Thyroid gland (tissue), 4 donors: ENCODE measurements at regions not wholly inside any gene's neighbourhood (a gene's known extent, or its start where the extent isn't known, plus 50 kb on each side); places are given as distances from the start of the nearest gene placed in this dataset.

Experiments used
- DNase-seq, 2 donors: peaks; one replicate each; pipeline ENCODE4 v3.0.0-alpha.2; 2019
- H3K27ac ChIP-seq, 3 donors: fragments of 200-600 bp; sonication (generic); 1 replicate in 2 of 3; 2 replicates in 1 of 3; pipeline ENCODE4 v1.5.1; 2016 to 2019; ENCODE audit warnings: mild to moderate bottlenecking in 1 of 3, moderate library complexity in 1 of 3
- H3K27me3 ChIP-seq: fragments of 200-600 bp; sonication (generic); one replicate; pipeline ENCODE4 v1.5.1; 2019
- H3K36me3 ChIP-seq, 2 donors: fragments of 200-600 bp; sonication (generic); one replicate each; pipeline ENCODE4 v1.5.1; 2016 to 2019
- H3K4me1 ChIP-seq, 2 donors: fragments of 200-600 bp; sonication (generic); one replicate each; pipeline ENCODE4 v1.5.1; 2017 to 2019
- H3K4me3 ChIP-seq, 3 donors: fragments of 200-600 bp; sonication (generic); replicated peaks in 1 of 3; 1 replicate in 2 of 3; 2 replicates in 1 of 3; pipeline ENCODE4 v1.5.1; 2016; ENCODE audit warnings: mild to moderate bottlenecking in 1 of 3
- H3K9me3 ChIP-seq: fragments of 200-600 bp; sonication (generic); one replicate; pipeline ENCODE4 v1.5.1; 2017
- CTCF ChIP-seq, 6 experiments: fragments of 200-600 bp in 3 of 6; fragments of 450-650 bp in 3 of 6; sonication (generic) in 3 of 6; IDR thresholded peaks; one replicate each; pipeline ENCODE4 v1.5.1; 2016 to 2019; ENCODE audit warnings: antibody characterized with exemption in 6 of 6, mild to moderate bottlenecking in 2 of 6, inconsistent platforms in 1 of 6, moderate library complexity in 1 of 6
- POLR2A ChIP-seq, 2 donors: fragments of 450-650 bp; IDR thresholded peaks; one replicate each; pipeline ENCODE4 v1.6.1; 2017; ENCODE audit warnings: antibody characterized with exemption in 2 of 2, mild to moderate bottlenecking in 2 of 2, moderate library complexity in 1 of 2
- WGBS, 2 donors: methylation state at CpG; one replicate each; pipeline ENCODE4 v1.1.5; 2017; 5-methylcytosine and 5-hydroxymethylcytosine counted together
- intact Hi-C: fragments of 100-400 bp; cut with DNase I; formaldehyde crosslinking; loops from one replicate; pipeline ENCODE4 v1.15.1; 2023

- intact Hi-C loops = no loop called here
- Histone ChIP-seq H3K4me3 (no peak overlapping the region), H3K36me3 (no peaks in the 10 kb centered on the region), H3K27ac (no peak overlapping the region), H3K4me1 (no peaks in the 10 kb centered on the region), H3K27me3 (no peaks in the 10 kb centered on the region), H3K9me3 (no peaks in the 10 kb centered on the region)
- DNase-seq = no peak
- no peak for TF ChIP-seq CTCF (IDR thresholded peaks at IDR 0.05)
- TF ChIP-seq POLR2A (IDR thresholded peaks at IDR 0.05) = no peak
- 85 to 86% methylated on average over 3 of the region's 3 CpGs for WGBS, 2 donors
Observed at GRCh38 chr14:23876160-23876750, 77.3 kb upstream of the DHRS4 start.

DNA sequence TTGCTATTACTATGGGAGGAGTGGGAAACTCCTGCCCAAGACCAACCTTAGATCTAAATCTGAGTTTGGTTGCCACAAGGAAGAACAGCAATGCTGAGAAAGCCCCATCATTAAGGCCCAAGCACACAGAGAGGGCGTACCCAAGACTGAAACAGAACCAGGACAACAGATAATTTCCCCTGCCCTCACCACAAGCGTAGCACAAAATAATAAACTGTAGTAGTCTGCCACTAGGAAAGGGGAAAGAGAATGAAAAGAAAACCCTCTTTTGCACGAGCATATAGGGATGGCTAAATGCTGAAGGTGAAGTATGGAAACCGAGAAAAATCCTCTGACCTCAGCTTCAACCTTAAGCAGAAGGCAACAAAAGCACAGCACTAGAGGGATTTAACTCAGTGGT, 76.5 kb upstream of the DHRS4 start:
- no peaks in the 10 kb centered on the region for H3K9me3 ChIP-seq
- no peaks in the 10 kb centered on the region for H3K4me1 ChIP-seq

GRCh38 chr14:23877538-23878180, 75.9 kb upstream of the DHRS4 start:
- H3K36me3 ChIP-seq = no peaks in the 10 kb centered on the region
- H3K4me1 ChIP-seq = no peaks in the 10 kb centered on the region
- H3K9me3 ChIP-seq = no peaks in the 10 kb centered on the region
- no peak overlapping the region for H3K4me3 ChIP-seq
- WGBS, 2 donors = 85 to 90% methylated on average over 4 of the region's 4 CpGs
- DNase-seq = no peak
- TF ChIP-seq CTCF (IDR thresholded peaks at IDR 0.05) (no peak), POLR2A (IDR thresholded peaks at IDR 0.05) (no peak)
- no peak overlapping the region for H3K27ac ChIP-seq
- intact Hi-C loops = no loop called here
- H3K27me3 ChIP-seq = no peaks in the 10 kb centered on the region

More for the DNA sequence above, 76.5 kb upstream of the DHRS4 start:
- no peak for TF ChIP-seq CTCF (IDR thresholded peaks at IDR 0.05)
- TF ChIP-seq POLR2A (IDR thresholded peaks at IDR 0.05) = no peak
- WGBS, 2 donors = 83 to 87% methylated on average over 4 of the region's 4 CpGs
- Histone ChIP-seq H3K36me3 (no peaks in the 10 kb centered on the region), H3K27ac (no peak overlapping the region), H3K4me3 (no peak overlapping the region), H3K27me3 (no peaks in the 10 kb centered on the region)
- DNase-seq = no peak
- intact Hi-C loops = no loop called here

DNA sequence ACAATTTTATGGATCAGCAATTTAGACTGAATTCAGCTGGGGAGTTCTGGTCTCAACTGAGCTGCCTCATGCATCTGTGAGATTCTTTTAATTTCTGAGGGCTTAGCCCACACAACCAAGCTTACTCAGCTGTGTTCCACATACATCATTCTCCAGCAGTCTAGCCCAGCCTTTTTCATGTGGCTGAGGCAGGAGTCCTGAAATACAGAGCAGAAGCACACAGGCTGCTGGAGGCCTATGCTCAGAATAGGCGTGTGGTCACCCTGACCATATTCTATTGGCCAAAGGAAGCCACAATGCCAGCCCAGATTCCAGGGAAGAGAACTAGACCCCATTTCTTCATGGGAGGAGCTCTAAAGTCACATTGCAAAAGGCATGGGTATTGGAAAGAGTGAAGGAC, 72.3 kb upstream of the DHRS4 start:
- intact Hi-C loops = no loop called here
- WGBS, 2 donors = 75 to 87% methylated on average over 1 of the region's 1 CpG
- no peaks in the 10 kb centered on the region for H3K4me1 ChIP-seq
- no peak for DNase-seq
- H3K27ac ChIP-seq = no peak overlapping the region
- H3K36me3 ChIP-seq = no peaks in the 10 kb centered on the region
- no peaks in the 10 kb centered on the region for H3K27me3 ChIP-seq
- TF ChIP-seq POLR2A (IDR thresholded peaks at IDR 0.05) (no peak), CTCF (IDR thresholded peaks at IDR 0.05) (no peak)
- H3K4me3 ChIP-seq = no peak overlapping the region
- H3K9me3 ChIP-seq = no peaks in the 10 kb centered on the region

- Histone ChIP-seq H3K36me3 (no peaks in the 10 kb centered on the region), H3K4me1 (no peaks in the 10 kb centered on the region), H3K27ac (no peak overlapping the region), H3K4me3 (no peak overlapping the region), H3K9me3 (no peaks in the 10 kb centered on the region), H3K27me3 (no peaks in the 10 kb centered on the region)
- DNase-seq = no peak
- WGBS, 2 donors = 47 to 53% methylated on average over 13 of the region's 13 CpGs
- TF ChIP-seq POLR2A (IDR thresholded peaks at IDR 0.05) = no peak
- intact Hi-C loops = no loop called here
Observed at GRCh38 chr14:23883684-23884540, 69.7 kb upstream of the DHRS4 start.
